IPS-18a (cell line): ENCODE measurements at regions not wholly inside any gene's neighbourhood (a gene's known extent, or its start where the extent isn't known, plus 50 kb on each side); places are given as distances from the start of the nearest gene placed in this dataset.

Source experiments
- H3K27ac ChIP-seq: one replicate; pipeline ENCODE4 v1.5.1; 2013; ENCODE audit warnings: low read length
- H3K27me3 ChIP-seq: one replicate; pipeline ENCODE4 v1.6.1; 2013; ENCODE audit warnings: mild to moderate bottlenecking, low read length; ENCODE audit not compliant: control insufficient read depth, insufficient read depth
- H3K36me3 ChIP-seq: one replicate; pipeline ENCODE4 v1.6.1; 2013; ENCODE audit warnings: low read depth, low read length; ENCODE audit not compliant: control insufficient read depth
- H3K4me1 ChIP-seq: one replicate; pipeline ENCODE4 v1.6.1; 2013; ENCODE audit warnings: low read depth, low read length; ENCODE audit not compliant: control insufficient read depth
- H3K4me3 ChIP-seq: one replicate; pipeline ENCODE4 v1.5.1; 2013; ENCODE audit warnings: low read length
- H3K9ac ChIP-seq: one replicate; pipeline ENCODE4 v1.6.1; 2013; ENCODE audit warnings: mild to moderate bottlenecking, low read length, moderate library complexity
- H3K9me3 ChIP-seq: one replicate; pipeline ENCODE4 v1.6.1; 2013; ENCODE audit warnings: low read depth, low read length; ENCODE audit not compliant: control insufficient read depth

DNA sequence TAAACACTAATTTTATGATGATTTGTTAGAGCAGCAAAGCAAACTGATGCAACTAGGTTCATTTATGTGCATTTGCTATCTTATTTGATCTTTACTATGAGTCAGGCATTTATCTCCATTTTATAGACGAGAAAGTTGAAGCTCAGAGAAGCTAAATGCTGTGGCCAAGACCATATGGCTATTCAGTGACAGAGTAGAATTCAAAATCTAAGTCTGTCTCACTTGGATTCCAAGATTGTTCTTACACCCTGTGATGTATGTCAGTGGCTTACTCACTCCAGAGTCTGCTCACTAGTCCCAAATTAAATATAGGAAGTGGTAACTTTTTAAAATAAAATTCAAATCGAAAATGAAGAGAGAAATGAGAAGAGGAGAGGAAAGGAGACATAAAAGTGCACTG is 114.0 kb upstream of the DDX18 start:
- H3K27ac ChIP-seq = no peak overlapping the region
- H3K9me3 ChIP-seq = no peaks in the 10 kb centered on the region
- H3K9ac ChIP-seq = no peak overlapping the region
- no peak overlapping the region for H3K4me3 ChIP-seq
- no peaks in the 10 kb centered on the region for H3K36me3 ChIP-seq
- H3K27me3 ChIP-seq = no peaks in the 10 kb centered on the region
- no peaks in the 10 kb centered on the region for H3K4me1 ChIP-seq

DNA sequence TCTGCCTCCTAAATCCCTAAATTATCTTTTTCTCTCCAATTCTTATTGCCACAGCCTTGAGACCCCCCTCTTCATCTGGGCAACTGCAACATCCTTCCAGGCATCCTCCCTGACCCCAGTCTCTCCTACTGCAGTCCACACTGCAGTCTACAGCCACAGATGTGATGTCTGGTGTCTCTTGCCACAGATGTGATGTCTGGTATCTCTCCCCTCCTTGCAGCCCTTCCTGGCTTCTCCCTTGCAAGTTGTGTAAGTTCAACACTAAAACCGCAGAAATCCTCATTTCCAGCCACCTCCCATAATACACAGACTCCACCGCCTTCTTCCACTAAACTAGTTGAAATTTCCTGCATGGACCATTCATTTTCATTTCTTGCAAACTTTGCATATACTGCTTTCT is 113.1 kb upstream of the DDX18 start:
- H3K27ac ChIP-seq = no peak overlapping the region
- H3K36me3 ChIP-seq = no peaks in the 10 kb centered on the region
- H3K27me3 ChIP-seq = no peaks in the 10 kb centered on the region
- H3K9me3 ChIP-seq = no peaks in the 10 kb centered on the region
- no peak overlapping the region for H3K9ac ChIP-seq
- H3K4me3 ChIP-seq = no peak overlapping the region
- H3K4me1 ChIP-seq = no peaks in the 10 kb centered on the region

DNA sequence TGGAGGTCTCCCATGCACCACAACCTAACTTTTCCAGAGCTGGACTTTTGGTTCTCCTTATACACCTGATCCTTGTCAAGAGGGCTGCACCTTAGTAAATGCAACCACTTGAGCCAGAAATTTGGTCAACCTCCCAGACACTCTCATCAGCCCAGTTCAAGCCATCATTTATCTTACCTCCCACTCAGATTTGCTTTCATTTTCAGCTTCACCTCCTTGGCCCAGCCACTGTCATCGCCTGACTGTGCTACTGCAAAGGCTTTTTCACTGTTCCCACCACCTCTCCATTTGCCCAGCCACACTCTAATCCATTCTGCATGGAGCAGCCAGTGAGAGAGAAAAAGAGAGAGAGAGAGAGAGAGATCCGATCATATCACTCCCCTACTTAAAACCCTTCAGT is 112.4 kb upstream of the DDX18 start:
- no peaks in the 10 kb centered on the region for H3K27me3 ChIP-seq
- no peaks in the 10 kb centered on the region for H3K4me1 ChIP-seq
- H3K9me3 ChIP-seq = no peaks in the 10 kb centered on the region
- no peaks in the 10 kb centered on the region for H3K36me3 ChIP-seq
- H3K9ac ChIP-seq = no peak overlapping the region
- H3K27ac ChIP-seq = no peak overlapping the region
- H3K4me3 ChIP-seq = no peak overlapping the region

DNA sequence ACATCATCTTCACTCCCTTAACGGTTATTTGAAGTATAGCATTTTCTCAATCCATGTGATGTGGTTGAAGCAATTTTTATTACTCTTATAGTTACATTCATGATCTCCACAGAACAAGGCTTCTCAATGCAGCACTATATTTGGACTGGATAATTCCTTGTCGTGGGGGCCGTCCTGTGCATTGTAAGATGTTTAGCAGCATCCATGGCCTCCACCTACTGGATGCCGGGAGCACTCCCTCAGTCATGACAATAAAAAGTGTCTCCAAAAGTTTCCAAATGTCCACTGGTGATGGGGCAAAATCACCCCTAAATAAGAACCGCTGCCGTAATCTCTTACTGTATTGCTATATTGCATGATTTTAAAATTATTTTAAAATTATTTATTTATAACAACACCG is 110.6 kb upstream of the DDX18 start:
- Histone ChIP-seq H3K27ac (no peak overlapping the region), H3K4me1 (no peaks in the 10 kb centered on the region), H3K9ac (no peak overlapping the region), H3K4me3 (no peak overlapping the region), H3K27me3 (no peaks in the 10 kb centered on the region), H3K9me3 (no peaks in the 10 kb centered on the region), H3K36me3 (no peaks in the 10 kb centered on the region)

DNA sequence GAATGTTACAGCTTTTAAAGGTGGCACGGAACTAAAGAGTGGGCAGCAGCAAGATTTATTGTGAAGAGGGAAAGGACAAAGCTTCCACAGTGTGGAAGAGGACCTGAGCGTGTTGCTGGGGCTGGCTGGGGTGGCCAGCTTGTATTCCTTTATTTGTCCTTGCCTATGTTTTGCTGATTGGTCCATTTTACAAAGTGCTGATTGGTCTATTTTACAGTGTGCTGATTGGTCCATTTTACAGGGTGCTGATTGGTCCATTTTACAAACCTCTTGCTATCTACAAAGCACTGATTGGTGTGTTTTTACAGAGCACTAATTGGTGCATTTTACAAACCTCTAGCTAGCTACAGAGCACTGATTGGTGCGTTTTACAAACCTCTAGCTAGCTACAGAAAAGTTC is 109.7 kb upstream of the DDX18 start:
- no peaks in the 10 kb centered on the region for H3K4me1 ChIP-seq
- no peak overlapping the region for H3K9ac ChIP-seq
- no peaks in the 10 kb centered on the region for H3K9me3 ChIP-seq
- no peaks in the 10 kb centered on the region for H3K36me3 ChIP-seq
- H3K27me3 ChIP-seq = no peaks in the 10 kb centered on the region
- no peak overlapping the region for H3K4me3 ChIP-seq
- H3K27ac ChIP-seq = no peak overlapping the region

DNA sequence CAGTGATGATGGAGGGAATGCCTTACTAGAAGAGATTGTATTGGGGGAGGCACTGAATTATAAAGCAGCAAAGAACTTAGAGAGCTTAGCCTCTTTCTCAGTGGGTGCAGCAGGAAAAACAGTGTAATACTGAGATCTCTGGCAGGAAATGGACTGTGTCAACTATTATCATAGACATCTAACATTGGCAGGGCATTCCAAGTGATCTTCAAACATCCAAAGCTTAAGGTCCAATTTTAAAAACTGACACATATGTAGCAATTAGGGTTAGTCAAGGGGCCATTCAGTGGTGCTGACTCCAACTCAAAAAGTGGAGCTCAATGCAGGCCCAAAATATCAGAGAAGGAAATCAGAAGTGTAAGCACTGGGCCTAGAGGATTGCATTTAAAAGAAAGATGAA is 106.6 kb upstream of the DDX18 start:
- Histone ChIP-seq H3K4me1 (no peaks in the 10 kb centered on the region), H3K36me3 (no peaks in the 10 kb centered on the region), H3K27me3 (no peaks in the 10 kb centered on the region), H3K4me3 (no peak overlapping the region), H3K9ac (no peak overlapping the region), H3K9me3 (no peaks in the 10 kb centered on the region), H3K27ac (no peak overlapping the region)

DNA sequence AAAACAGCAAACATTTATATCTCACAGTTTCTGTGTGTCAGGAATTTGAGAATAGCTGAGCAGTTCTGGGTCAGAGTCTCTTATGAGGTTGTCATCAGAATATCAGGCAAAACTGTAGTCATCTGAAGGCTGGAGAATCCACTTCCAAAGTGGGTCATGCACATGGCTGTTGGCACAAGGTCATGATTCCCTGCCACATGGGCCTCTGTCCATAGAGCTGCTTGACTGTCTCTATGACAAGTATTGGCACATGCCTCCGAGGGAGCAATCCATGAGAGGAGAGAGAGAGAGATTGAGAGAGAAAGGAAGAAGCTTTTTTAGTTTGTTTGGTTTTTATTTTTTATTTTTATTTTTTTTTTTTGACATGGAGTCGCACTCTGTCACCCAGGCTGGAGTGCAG is 101.8 kb upstream of the DDX18 start:
- Histone ChIP-seq H3K36me3 (no peaks in the 10 kb centered on the region), H3K27me3 (no peaks in the 10 kb centered on the region), H3K9ac (no peak overlapping the region), H3K4me1 (no peaks in the 10 kb centered on the region), H3K9me3 (no peaks in the 10 kb centered on the region), H3K4me3 (no peak overlapping the region), H3K27ac (no peak overlapping the region)

DNA sequence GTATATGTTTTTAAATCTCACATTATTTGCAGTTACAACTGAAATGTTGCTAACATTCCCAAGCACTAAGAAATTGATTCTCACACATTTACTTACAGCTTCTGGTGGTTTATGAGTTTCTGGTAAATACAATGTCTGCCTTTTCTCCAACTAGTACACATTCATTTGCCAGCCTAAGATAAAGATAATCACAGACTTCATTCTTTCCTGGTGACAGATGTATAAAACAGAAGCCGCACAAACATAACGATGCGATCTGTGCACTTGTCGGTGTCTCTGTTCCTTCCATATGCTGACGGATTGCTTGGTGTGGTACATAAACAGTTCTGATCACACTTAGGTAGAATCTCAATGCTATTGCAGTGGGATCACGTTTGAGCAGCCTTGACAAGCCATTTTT is 100.4 kb upstream of the DDX18 start:
- no peak overlapping the region for H3K27ac ChIP-seq
- H3K4me1 ChIP-seq = no peaks in the 10 kb centered on the region
- no peaks in the 10 kb centered on the region for H3K36me3 ChIP-seq
- H3K9me3 ChIP-seq = no peaks in the 10 kb centered on the region
- no peak overlapping the region for H3K4me3 ChIP-seq
- no peak overlapping the region for H3K9ac ChIP-seq
- no peaks in the 10 kb centered on the region for H3K27me3 ChIP-seq

DNA sequence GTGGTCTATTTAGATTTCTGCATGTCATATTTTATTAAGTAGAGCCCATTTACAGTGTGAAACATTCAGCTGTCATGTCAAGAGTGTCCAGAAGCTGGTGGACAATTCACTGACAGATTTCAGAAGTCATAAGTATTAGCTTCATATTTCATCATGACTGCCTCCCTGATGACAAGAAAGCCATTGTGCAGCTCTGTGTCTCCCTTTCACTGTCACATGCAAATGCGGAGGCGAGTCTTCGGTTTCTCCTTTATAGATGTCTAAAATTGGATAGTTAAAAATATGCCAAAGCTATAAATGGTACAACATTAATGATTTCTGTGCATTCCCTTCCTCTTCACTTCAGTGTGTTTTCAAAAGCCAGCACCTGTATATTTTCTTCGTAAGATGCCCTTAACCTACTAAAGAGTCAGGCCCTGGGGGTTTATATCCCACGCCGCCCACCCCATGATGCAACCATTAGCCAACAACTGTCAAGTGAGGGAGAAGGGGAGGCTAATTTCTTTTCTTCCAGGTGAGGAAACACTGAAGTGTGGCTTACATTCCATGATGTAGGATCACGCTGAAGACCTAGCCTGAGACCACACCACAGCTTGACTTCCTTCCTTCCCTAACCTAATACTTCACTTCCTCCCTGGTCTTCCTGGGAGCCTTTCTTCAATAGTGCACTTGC is 99.6 kb upstream of the DDX18 start:
- Histone ChIP-seq H3K4me3 (no peak overlapping the region), H3K27me3 (no peaks in the 10 kb centered on the region), H3K9ac (no peak overlapping the region), H3K36me3 (no peaks in the 10 kb centered on the region), H3K27ac (no peak overlapping the region), H3K4me1 (no peaks in the 10 kb centered on the region), H3K9me3 (no peaks in the 10 kb centered on the region)

DNA sequence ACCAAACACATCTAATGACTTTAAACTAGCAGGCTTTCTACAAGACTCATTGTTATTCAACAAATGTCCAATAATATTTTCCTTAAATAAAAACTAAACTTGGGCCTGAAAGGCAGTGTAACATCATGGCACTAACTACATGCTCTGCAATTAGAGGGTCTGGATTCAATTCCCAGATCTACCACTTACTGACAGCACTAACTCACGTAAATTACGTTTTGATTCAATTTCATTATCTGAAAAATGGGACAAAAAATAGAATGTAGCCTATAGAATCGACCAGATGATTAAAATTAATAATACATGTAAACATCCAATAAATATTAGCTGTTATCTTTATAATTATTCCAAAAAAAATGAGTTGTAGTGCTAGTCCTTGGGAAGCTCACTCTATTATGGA is 98.0 kb upstream of the DDX18 start:
- Histone ChIP-seq H3K36me3 (no peaks in the 10 kb centered on the region), H3K4me1 (no peaks in the 10 kb centered on the region), H3K9me3 (no peaks in the 10 kb centered on the region), H3K27me3 (no peaks in the 10 kb centered on the region), H3K9ac (no peak overlapping the region), H3K4me3 (no peak overlapping the region), H3K27ac (no peak overlapping the region)

DNA sequence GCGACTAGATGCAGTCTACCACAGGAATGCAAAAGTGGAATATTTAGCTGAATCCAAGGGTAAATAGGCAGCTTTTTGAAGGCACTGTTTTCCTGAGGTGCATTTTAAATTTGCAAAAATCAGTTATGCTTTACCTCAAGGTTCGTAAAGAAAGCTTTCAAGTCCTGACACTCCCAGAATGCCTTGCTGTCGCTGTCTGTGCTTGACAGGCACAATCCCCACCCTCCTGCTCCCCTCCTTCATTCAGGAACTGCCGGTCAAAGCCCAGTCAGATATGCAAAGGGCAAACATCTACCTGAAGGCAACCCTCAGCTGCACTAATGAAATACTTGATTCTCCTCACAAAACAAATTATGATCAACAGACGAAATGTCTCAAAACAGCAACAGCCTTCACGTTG is 97.4 kb upstream of the DDX18 start:
- Histone ChIP-seq H3K9me3 (no peaks in the 10 kb centered on the region), H3K36me3 (no peaks in the 10 kb centered on the region), H3K27me3 (no peaks in the 10 kb centered on the region), H3K27ac (no peak overlapping the region), H3K9ac (no peak overlapping the region), H3K4me3 (no peak overlapping the region), H3K4me1 (no peaks in the 10 kb centered on the region)

DNA sequence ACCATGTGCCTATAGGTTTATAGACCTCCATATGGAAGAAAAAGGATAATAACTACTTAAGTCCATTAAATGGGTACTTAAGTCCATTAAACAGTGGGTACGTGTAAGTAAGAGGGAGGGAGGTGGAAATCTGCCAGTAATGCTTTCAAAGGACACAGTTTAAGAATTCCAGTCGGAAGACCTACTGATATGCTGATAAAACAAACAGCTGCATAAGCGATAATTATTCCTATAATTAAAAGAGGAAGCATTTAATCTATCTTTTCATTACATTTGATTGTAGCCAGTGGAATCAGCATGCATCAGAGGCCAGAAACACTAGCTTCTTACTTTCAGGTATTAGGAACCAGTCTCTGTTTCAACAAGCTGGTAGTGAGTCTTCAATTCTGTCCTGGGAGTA is 96.4 kb upstream of the DDX18 start:
- Histone ChIP-seq H3K27ac (no peak overlapping the region), H3K4me1 (no peaks in the 10 kb centered on the region), H3K4me3 (no peak overlapping the region), H3K9me3 (no peaks in the 10 kb centered on the region), H3K27me3 (no peaks in the 10 kb centered on the region), H3K36me3 (no peaks in the 10 kb centered on the region), H3K9ac (no peak overlapping the region)
